KMS-11 (cell line): ENCODE measurements at regions not wholly inside any gene's neighbourhood (a gene's known extent, or its start where the extent isn't known, plus 50 kb on each side); places are given as distances from the start of the nearest gene placed in this dataset.

Source experiments
- H2AFZ ChIP-seq: fragments of 200-600 bp; sonication (generic); 2 replicates; pipeline ENCODE4 v1.6.1; 2016; ENCODE audit warnings: antibody characterized with exemption, mixed run types, low read depth
- H3K27ac ChIP-seq: fragments of 200-600 bp; sonication (generic); 2 replicates; pipeline ENCODE4 v1.6.1; 2016; ENCODE audit warnings: mild to moderate bottlenecking, mixed run types
- H3K27me3 ChIP-seq: fragments of 200-600 bp; sonication (generic); 2 replicates; pipeline ENCODE4 v1.6.1; 2017; ENCODE audit warnings: mild to moderate bottlenecking, low read depth, mixed run types, moderate library complexity; ENCODE audit not compliant: insufficient read depth
- H3K36me3 ChIP-seq: fragments of 200-600 bp; sonication (generic); 2 replicates; pipeline ENCODE4 v1.6.1; 2017; ENCODE audit warnings: mild to moderate bottlenecking, mixed run types; ENCODE audit not compliant: insufficient read depth
- H3K4me1 ChIP-seq: fragments of 200-600 bp; sonication (generic); 2 replicates; pipeline ENCODE4 v1.6.1; 2016; ENCODE audit warnings: mild to moderate bottlenecking, low read depth, mixed run types; ENCODE audit not compliant: poor library complexity, severe bottlenecking
- H3K4me2 ChIP-seq: fragments of 200-600 bp; sonication (generic); 2 replicates; pipeline ENCODE4 v1.7.0; 2016; ENCODE audit warnings: mild to moderate bottlenecking, mixed run types
- H3K4me3 ChIP-seq: fragments of 200-600 bp; sonication (generic); IDR thresholded peaks from 2 replicates; pipeline ENCODE4 v1.6.1; 2017; ENCODE audit warnings: low read depth, low read length, mixed read lengths; ENCODE audit not compliant: insufficient read depth
- H3K79me2 ChIP-seq: fragments of 200-600 bp; sonication (generic); 2 replicates; pipeline ENCODE4 v1.6.1; 2016; ENCODE audit warnings: low read depth, mixed run types; ENCODE audit not compliant: insufficient read depth
- H3K9ac ChIP-seq: fragments of 200-600 bp; sonication (generic); 2 replicates; pipeline ENCODE4 v1.6.1; 2016; ENCODE audit warnings: mild to moderate bottlenecking, mixed run types
- H4K20me1 ChIP-seq: fragments of 200-600 bp; sonication (generic); 2 replicates; pipeline ENCODE4 v1.6.1; 2016; ENCODE audit warnings: mild to moderate bottlenecking, mixed run types; ENCODE audit not compliant: insufficient read depth
- TF ChIP-seq, protein P1 (sequence below): fragments of 200-600 bp; sonication (generic); conservative IDR thresholded peaks from 2 replicates; pipeline ENCODE4 v1.6.1; 2017; ENCODE audit warnings: low read depth, mild to moderate bottlenecking, antibody characterized with exemption, low read length, moderate library complexity, mixed read lengths

DNA sequence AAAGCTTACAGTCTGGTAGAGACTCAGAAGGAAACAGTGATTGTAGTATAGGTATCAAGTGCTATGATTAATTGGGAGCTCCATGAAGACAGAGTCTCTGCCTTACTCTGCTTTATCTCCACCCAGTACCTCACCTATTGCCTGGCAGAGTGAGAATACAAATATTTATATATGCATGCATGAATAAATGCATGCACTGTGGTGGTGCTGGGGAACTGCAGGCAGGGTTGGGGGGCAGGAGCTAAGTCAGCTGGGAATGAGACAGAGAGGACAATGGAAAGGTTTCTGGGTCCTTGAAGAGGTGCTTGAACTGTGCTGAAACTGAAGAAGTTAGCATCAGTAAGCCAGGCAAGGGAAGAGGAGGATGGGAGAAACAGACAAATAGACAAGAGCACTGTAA is 80.8 kb upstream of the PPP2R2B start:
- Histone ChIP-seq H3K4me1 (peaks cover 4% of the 10 kb centered on the region), H3K27me3 (no peaks in the 10 kb centered on the region), H4K20me1 (no peaks in the 10 kb centered on the region)

DNA sequence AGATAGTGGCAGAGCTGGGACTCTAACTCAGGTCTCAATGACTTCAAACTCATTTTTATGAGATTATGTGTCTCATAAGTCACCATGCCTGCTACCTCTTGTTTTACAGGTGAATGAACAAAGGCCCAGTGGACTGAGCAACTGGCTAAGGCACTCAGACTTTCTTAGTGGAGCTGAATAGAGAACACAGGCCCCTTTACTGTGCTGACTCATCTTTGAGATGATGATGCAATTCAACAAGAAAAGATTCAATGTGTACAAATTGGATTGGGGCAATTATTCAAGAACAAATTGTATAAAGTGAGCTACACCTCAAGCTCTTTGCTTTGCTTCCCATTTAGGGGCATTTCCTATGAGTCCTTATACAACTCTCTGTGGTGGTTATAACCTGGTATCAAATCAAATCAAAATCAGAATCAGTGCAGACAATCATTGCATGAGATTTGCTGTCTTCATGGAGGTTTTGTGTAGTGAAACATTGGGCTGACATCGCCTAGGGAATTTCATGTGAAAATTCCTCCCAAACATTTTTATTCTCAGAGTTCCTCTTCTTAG is 84.3 kb upstream of the PPP2R2B start:
- TF ChIP-seq, protein P1, sequence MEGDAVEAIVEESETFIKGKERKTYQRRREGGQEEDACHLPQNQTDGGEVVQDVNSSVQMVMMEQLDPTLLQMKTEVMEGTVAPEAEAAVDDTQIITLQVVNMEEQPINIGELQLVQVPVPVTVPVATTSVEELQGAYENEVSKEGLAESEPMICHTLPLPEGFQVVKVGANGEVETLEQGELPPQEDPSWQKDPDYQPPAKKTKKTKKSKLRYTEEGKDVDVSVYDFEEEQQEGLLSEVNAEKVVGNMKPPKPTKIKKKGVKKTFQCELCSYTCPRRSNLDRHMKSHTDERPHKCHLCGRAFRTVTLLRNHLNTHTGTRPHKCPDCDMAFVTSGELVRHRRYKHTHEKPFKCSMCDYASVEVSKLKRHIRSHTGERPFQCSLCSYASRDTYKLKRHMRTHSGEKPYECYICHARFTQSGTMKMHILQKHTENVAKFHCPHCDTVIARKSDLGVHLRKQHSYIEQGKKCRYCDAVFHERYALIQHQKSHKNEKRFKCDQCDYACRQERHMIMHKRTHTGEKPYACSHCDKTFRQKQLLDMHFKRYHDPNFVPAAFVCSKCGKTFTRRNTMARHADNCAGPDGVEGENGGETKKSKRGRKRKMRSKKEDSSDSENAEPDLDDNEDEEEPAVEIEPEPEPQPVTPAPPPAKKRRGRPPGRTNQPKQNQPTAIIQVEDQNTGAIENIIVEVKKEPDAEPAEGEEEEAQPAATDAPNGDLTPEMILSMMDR = no peak
- H3K9ac ChIP-seq = no peak overlapping the region
- no peaks in the 10 kb centered on the region for H3K79me2 ChIP-seq
- H3K36me3 ChIP-seq = no peaks in the 10 kb centered on the region
- no peaks in the 10 kb centered on the region for H3K27me3 ChIP-seq
- H3K4me3 ChIP-seq = no peak overlapping the region
- peaks cover 4% of the 10 kb centered on the region for H3K4me1 ChIP-seq
- no peak overlapping the region for H3K4me2 ChIP-seq
- no peak overlapping the region for H3K27ac ChIP-seq
- H2AFZ ChIP-seq = no peak overlapping the region
- H4K20me1 ChIP-seq = no peaks in the 10 kb centered on the region

More for the DNA sequence above, 80.8 kb upstream of the PPP2R2B start:
- no peak overlapping the region for H3K4me3 ChIP-seq
- no peak overlapping the region for H3K9ac ChIP-seq
- no peak overlapping the region for H2AFZ ChIP-seq
- no peaks in the 10 kb centered on the region for H3K36me3 ChIP-seq
- H3K79me2 ChIP-seq = no peaks in the 10 kb centered on the region
- no peak overlapping the region for H3K4me2 ChIP-seq
- TF ChIP-seq, protein P1 = no peak
- H3K27ac ChIP-seq = no peak overlapping the region

DNA sequence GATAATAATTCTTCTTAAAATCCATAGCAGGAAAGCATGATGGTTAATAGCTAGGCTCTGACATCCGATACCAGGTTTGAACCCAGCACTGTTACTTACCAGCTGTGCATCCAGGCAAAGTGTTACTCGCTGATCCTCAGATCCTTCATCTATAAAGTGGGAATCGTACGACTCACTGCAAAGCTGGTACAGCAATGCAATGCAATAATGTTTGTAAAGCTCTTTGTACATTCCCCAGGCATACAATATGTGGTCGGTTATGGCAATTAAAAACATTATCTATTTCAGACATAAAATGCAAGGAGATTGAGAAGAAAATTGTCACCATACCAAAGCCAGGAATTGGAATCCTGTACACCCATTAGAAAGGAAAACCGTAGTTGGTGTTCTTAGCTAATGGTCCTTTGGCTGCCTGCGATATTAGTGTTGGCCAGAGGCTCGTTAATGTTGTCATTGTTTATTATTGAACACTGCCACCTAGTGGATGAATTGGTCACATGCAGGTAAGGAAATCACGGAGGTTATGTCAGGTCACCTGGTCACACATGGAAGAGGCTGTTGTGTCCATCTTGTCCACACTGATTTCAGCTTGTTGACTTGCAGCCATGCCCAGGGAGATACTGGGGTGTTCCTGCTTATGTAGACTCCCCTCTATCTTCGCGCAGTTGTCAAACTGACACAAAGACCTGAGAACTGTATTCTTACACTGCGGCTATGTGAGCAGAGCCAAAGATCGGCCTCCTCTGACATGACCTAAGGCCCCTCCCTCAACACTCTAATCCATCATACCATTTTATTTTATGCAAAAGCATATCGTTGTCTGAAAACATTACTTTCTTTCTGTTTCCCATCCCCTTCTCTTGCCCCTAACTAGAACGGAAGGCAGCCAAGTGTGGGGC is 87.5 kb upstream of the PPP2R2B start:
- TF ChIP-seq, protein P1 = peak; percentile 86
- H2AFZ ChIP-seq = 0 out of 2 replicates have a peak overlapping the region, but pooled peaks have one; percentile 23
- no peaks in the 10 kb centered on the region for H3K27me3 ChIP-seq

DNA sequence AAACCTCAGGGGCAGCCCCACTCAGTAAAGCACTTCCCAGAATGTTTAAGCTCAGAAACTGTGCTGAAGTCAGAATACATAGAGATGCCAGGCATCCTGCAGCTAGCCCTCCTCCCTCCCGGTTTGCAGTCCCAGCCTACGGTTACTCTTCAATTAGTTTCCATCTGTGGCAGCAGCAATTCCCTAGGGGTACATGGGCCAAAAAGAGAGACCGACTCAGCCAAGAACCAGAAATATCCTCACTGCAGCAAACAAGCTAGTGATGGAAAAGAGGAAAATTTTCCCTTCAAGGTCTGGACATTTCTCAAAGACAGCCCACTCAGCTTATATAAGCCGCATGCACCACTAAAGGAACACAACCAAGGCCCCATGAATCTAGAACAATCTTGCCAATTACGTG is 89.1 kb upstream of the PPP2R2B start:
- no peaks in the 10 kb centered on the region for H3K36me3 ChIP-seq
- H3K27ac ChIP-seq = no peak overlapping the region
- no peak overlapping the region for H3K4me2 ChIP-seq
- H3K4me3 ChIP-seq = no peak overlapping the region
- H2AFZ ChIP-seq = no peak overlapping the region
- no peaks in the 10 kb centered on the region for H4K20me1 ChIP-seq
- H3K27me3 ChIP-seq = no peaks in the 10 kb centered on the region
- TF ChIP-seq, protein P1 = no peak
- H3K79me2 ChIP-seq = no peaks in the 10 kb centered on the region
- no peak overlapping the region for H3K9ac ChIP-seq
- H3K4me1 ChIP-seq = peaks cover 2% of the 10 kb centered on the region

More for the DNA sequence above, 87.5 kb upstream of the PPP2R2B start:
- Histone ChIP-seq H3K79me2 (no peaks in the 10 kb centered on the region), H3K36me3 (no peaks in the 10 kb centered on the region), H3K4me3 (no peak overlapping the region), H3K4me2 (no peak overlapping the region), H3K27ac (no peak overlapping the region), H3K9ac (no peak overlapping the region), H4K20me1 (no peaks in the 10 kb centered on the region), H3K4me1 (peaks cover 4% of the 10 kb centered on the region)
